KMS-11 (cell line): ENCODE measurements at regions not wholly inside any gene's neighbourhood (a gene's known extent, or its start where the extent isn't known, plus 50 kb on each side); places are given as distances from the start of the nearest gene placed in this dataset.

ENCODE experiments used
- H2AFZ ChIP-seq: fragments of 200-600 bp; sonication (generic); 2 replicates; pipeline ENCODE4 v1.6.1; 2016; ENCODE audit warnings: antibody characterized with exemption, mixed run types, low read depth
- H3K27ac ChIP-seq: fragments of 200-600 bp; sonication (generic); 2 replicates; pipeline ENCODE4 v1.6.1; 2016; ENCODE audit warnings: mild to moderate bottlenecking, mixed run types
- H3K27me3 ChIP-seq: fragments of 200-600 bp; sonication (generic); 2 replicates; pipeline ENCODE4 v1.6.1; 2017; ENCODE audit warnings: mild to moderate bottlenecking, low read depth, mixed run types, moderate library complexity; ENCODE audit not compliant: insufficient read depth
- H3K36me3 ChIP-seq: fragments of 200-600 bp; sonication (generic); 2 replicates; pipeline ENCODE4 v1.6.1; 2017; ENCODE audit warnings: mild to moderate bottlenecking, mixed run types; ENCODE audit not compliant: insufficient read depth
- H3K4me1 ChIP-seq: fragments of 200-600 bp; sonication (generic); 2 replicates; pipeline ENCODE4 v1.6.1; 2016; ENCODE audit warnings: mild to moderate bottlenecking, low read depth, mixed run types; ENCODE audit not compliant: poor library complexity, severe bottlenecking
- H3K4me2 ChIP-seq: fragments of 200-600 bp; sonication (generic); 2 replicates; pipeline ENCODE4 v1.7.0; 2016; ENCODE audit warnings: mild to moderate bottlenecking, mixed run types
- H3K4me3 ChIP-seq: fragments of 200-600 bp; sonication (generic); IDR thresholded peaks from 2 replicates; pipeline ENCODE4 v1.6.1; 2017; ENCODE audit warnings: low read depth, low read length, mixed read lengths; ENCODE audit not compliant: insufficient read depth
- H3K79me2 ChIP-seq: fragments of 200-600 bp; sonication (generic); 2 replicates; pipeline ENCODE4 v1.6.1; 2016; ENCODE audit warnings: low read depth, mixed run types; ENCODE audit not compliant: insufficient read depth
- H3K9ac ChIP-seq: fragments of 200-600 bp; sonication (generic); 2 replicates; pipeline ENCODE4 v1.6.1; 2016; ENCODE audit warnings: mild to moderate bottlenecking, mixed run types
- H4K20me1 ChIP-seq: fragments of 200-600 bp; sonication (generic); 2 replicates; pipeline ENCODE4 v1.6.1; 2016; ENCODE audit warnings: mild to moderate bottlenecking, mixed run types; ENCODE audit not compliant: insufficient read depth
- TF ChIP-seq, protein P1 (sequence below): fragments of 200-600 bp; sonication (generic); conservative IDR thresholded peaks from 2 replicates; pipeline ENCODE4 v1.6.1; 2017; ENCODE audit warnings: low read depth, mild to moderate bottlenecking, antibody characterized with exemption, low read length, moderate library complexity, mixed read lengths

- Histone ChIP-seq H3K27ac (no peak overlapping the region), H3K4me2 (no peak overlapping the region), H3K27me3 (no peaks in the 10 kb centered on the region), H4K20me1 (no peaks in the 10 kb centered on the region), H3K4me1 (no peaks in the 10 kb centered on the region), H2AFZ (no peak overlapping the region), H3K79me2 (no peaks in the 10 kb centered on the region), H3K9ac (no peak overlapping the region), H3K4me3 (no peak overlapping the region), H3K36me3 (no peaks in the 10 kb centered on the region)
- TF ChIP-seq, protein P1, sequence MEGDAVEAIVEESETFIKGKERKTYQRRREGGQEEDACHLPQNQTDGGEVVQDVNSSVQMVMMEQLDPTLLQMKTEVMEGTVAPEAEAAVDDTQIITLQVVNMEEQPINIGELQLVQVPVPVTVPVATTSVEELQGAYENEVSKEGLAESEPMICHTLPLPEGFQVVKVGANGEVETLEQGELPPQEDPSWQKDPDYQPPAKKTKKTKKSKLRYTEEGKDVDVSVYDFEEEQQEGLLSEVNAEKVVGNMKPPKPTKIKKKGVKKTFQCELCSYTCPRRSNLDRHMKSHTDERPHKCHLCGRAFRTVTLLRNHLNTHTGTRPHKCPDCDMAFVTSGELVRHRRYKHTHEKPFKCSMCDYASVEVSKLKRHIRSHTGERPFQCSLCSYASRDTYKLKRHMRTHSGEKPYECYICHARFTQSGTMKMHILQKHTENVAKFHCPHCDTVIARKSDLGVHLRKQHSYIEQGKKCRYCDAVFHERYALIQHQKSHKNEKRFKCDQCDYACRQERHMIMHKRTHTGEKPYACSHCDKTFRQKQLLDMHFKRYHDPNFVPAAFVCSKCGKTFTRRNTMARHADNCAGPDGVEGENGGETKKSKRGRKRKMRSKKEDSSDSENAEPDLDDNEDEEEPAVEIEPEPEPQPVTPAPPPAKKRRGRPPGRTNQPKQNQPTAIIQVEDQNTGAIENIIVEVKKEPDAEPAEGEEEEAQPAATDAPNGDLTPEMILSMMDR = no peak
These were observed 597.3 kb downstream of the PLCL1 start for GRCh38 chr2:198401644-198402043.

DNA sequence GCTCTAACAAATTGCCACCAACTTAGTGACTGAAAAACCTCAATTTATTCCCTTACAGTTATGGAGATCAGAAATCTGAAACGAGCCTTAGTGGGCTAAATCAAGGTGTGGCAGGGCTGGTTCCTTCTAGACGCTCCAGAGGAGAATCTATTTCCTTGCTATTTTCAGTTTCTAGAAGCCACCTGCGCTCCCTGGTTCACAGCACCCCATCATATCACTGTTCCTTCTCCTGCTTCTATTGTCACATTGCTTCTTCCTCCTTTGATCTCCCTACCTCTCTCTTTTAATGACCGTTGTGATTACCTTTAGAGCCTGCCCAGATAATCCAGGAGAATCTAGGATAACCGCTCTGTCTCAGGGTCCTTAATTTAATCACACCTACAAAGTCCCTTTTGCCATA is 596.6 kb downstream of the PLCL1 start:
- no peaks in the 10 kb centered on the region for H3K4me1 ChIP-seq
- H3K27me3 ChIP-seq = no peaks in the 10 kb centered on the region
- H3K36me3 ChIP-seq = no peaks in the 10 kb centered on the region
- TF ChIP-seq, protein P1 = no peak
- H3K27ac ChIP-seq = no peak overlapping the region
- H3K9ac ChIP-seq = no peak overlapping the region
- H3K79me2 ChIP-seq = no peaks in the 10 kb centered on the region
- no peak overlapping the region for H3K4me2 ChIP-seq
- no peak overlapping the region for H3K4me3 ChIP-seq
- H2AFZ ChIP-seq = no peak overlapping the region
- H4K20me1 ChIP-seq = no peaks in the 10 kb centered on the region

DNA sequence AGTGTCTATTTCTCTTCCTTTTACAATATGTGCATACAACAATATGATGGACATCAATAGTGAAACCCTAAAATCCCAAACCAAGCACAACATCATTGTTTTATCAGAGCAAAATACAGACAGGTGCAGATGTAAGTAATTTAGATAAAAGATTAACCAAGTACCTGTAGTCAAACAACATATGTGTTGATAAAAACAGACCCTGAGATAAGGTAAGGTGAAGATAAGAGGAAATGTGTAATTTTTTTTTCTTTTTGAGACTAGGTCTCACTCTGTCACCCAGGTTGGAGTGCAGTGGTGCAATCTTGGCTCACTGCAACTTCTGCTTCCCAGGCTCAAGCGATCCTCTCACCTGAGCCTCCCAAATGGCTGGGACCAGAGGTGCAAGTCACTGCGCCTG is 589.8 kb downstream of the PLCL1 start:
- no peaks in the 10 kb centered on the region for H3K27me3 ChIP-seq
- H2AFZ ChIP-seq = no peak overlapping the region
- H3K4me2 ChIP-seq = no peak overlapping the region
- TF ChIP-seq, protein P1 = no peak
- no peaks in the 10 kb centered on the region for H3K79me2 ChIP-seq
- no peaks in the 10 kb centered on the region for H3K4me1 ChIP-seq
- no peaks in the 10 kb centered on the region for H3K36me3 ChIP-seq
- no peak overlapping the region for H3K4me3 ChIP-seq
- no peak overlapping the region for H3K27ac ChIP-seq
- no peaks in the 10 kb centered on the region for H4K20me1 ChIP-seq
- H3K9ac ChIP-seq = no peak overlapping the region

DNA sequence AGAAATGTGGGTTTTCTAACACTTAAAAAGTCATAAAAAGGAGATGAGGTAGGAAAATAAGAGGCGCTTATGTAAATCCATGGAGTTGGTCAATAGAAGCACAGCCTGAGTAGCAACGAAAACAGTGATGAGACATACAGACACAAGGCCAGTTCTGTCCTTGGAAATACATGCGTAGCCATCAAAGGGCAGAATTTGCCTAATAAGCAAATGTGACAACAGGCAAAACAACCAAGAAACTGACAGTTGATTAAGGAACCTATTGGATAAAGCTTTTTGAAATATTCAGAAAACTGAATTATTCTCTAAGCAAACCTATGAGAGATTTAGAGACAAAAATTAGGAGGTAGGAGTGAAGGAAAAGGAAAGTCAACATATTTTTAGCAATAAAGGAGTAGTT is 586.3 kb downstream of the PLCL1 start:
- no peaks in the 10 kb centered on the region for H3K79me2 ChIP-seq

More for the DNA sequence above, 586.3 kb downstream of the PLCL1 start:
- no peaks in the 10 kb centered on the region for H3K4me1 ChIP-seq
- H3K27ac ChIP-seq = no peak overlapping the region
- H3K4me2 ChIP-seq = no peak overlapping the region
- H3K36me3 ChIP-seq = no peaks in the 10 kb centered on the region
- no peak overlapping the region for H3K4me3 ChIP-seq
- H4K20me1 ChIP-seq = no peaks in the 10 kb centered on the region
- no peak overlapping the region for H3K9ac ChIP-seq
- H3K27me3 ChIP-seq = no peaks in the 10 kb centered on the region
- H2AFZ ChIP-seq = no peak overlapping the region
- TF ChIP-seq, protein P1 = no peak
